Esophagus (tissue), 2 donors: ENCODE measurements at regions not wholly inside any gene's neighbourhood (a gene's known extent, or its start where the extent isn't known, plus 50 kb on each side); places are given as distances from the start of the nearest gene placed in this dataset.

Source experiments
- H3K27ac ChIP-seq, 2 donors: one replicate each; pipeline ENCODE4 v1.5.1; 2013; ENCODE audit warnings: low read depth in 2 of 2, mild to moderate bottlenecking in 2 of 2, inconsistent platforms in 1 of 2, low read length in 1 of 2, moderate library complexity in 1 of 2
- H3K27me3 ChIP-seq, 2 donors: one replicate each; pipeline ENCODE4 v1.6.1; 2013; ENCODE audit warnings: low read length in 2 of 2, control low read depth in 1 of 2, mild to moderate bottlenecking in 1 of 2; ENCODE audit not compliant: insufficient read depth in 2 of 2, control insufficient read depth in 1 of 2
- H3K36me3 ChIP-seq, 2 donors: one replicate each; pipeline ENCODE4 v1.6.1; 2013; ENCODE audit warnings: low read length in 1 of 2; ENCODE audit not compliant: control insufficient read depth in 2 of 2, insufficient read depth in 2 of 2
- H3K4me1 ChIP-seq, 2 donors: one replicate each; pipeline ENCODE4 v1.6.1; 2013; ENCODE audit warnings: low read length in 1 of 2; ENCODE audit not compliant: control insufficient read depth in 2 of 2, insufficient read depth in 2 of 2
- H3K4me3 ChIP-seq, 2 donors: one replicate each; pipeline ENCODE4 v1.5.1; 2013; ENCODE audit warnings: low read length in 2 of 2, mild to moderate bottlenecking in 2 of 2, low read depth in 1 of 2, moderate library complexity in 1 of 2
- H3K9me3 ChIP-seq, 2 donors: one replicate each; pipeline ENCODE4 v1.6.1; 2013; ENCODE audit warnings: mild to moderate bottlenecking in 2 of 2, low read depth in 1 of 2, low read length in 1 of 2, moderate library complexity in 1 of 2; ENCODE audit not compliant: control insufficient read depth in 2 of 2, insufficient read depth in 1 of 2
- WGBS, 2 donors: extraction: QIAGEN DNeasy Blood & Tissue Kit; methylation state at CpG; one replicate each; pipeline ENCODE4 v1.1.7; 2013; 5-methylcytosine and 5-hydroxymethylcytosine counted together
- donor health status: healthy with polysubstance abuse.
- donor health status: Bipolar disorder and iron deficiency.

- no peaks in the 10 kb centered on the region for H3K9me3 ChIP-seq
- no peaks in the 10 kb centered on the region for H3K4me1 ChIP-seq
- WGBS, 2 donors, result 81 to 83% methylated on average over 5 of the region's 5 CpGs
- H3K27ac ChIP-seq, result no peak overlapping the region
- no peaks in the 10 kb centered on the region for H3K36me3 ChIP-seq
- no peak overlapping the region for H3K4me3 ChIP-seq
- no peaks in the 10 kb centered on the region for H3K27me3 ChIP-seq
Observed at GRCh38 chr5:90290648-90291047, 118.9 kb downstream of the CETN3 start.

GRCh38 chr5:90289837-90290236, 119.7 kb downstream of the CETN3 start:
- Histone ChIP-seq H3K4me3 (no peak overlapping the region), H3K27me3 (no peaks in the 10 kb centered on the region), H3K4me1 (no peaks in the 10 kb centered on the region), H3K9me3 (no peaks in the 10 kb centered on the region), H3K27ac (no peak overlapping the region), H3K36me3 (no peaks in the 10 kb centered on the region)
- WGBS, 2 donors, result 44 to 48% methylated on average over 5 of the region's 5 CpGs

- 84 to 93% methylated on average over 1 of the region's 1 CpG for WGBS, 2 donors
- H3K4me3 ChIP-seq, result no peak overlapping the region
Observed at GRCh38 chr5:90287036-90287435, 122.5 kb downstream of the CETN3 start.

GRCh38 chr5:90285581-90285980, 124.0 kb downstream of the CETN3 start:
- 50 to 57% methylated on average over 1 of the region's 1 CpG for WGBS, 2 donors
- H3K36me3 ChIP-seq, result no peaks in the 10 kb centered on the region

More at GRCh38 chr5:90287036-90287435, 122.5 kb downstream of the CETN3 start:
- Histone ChIP-seq H3K27me3 (no peaks in the 10 kb centered on the region), H3K4me1 (no peaks in the 10 kb centered on the region), H3K9me3 (no peaks in the 10 kb centered on the region), H3K27ac (no peak overlapping the region), H3K36me3 (no peaks in the 10 kb centered on the region)

GRCh38 chr5:90284375-90284774, 125.2 kb downstream of the CETN3 start:
- 63 to 66% methylated on average over 1 of the region's 1 CpG for WGBS, 2 donors

More at GRCh38 chr5:90285581-90285980, 124.0 kb downstream of the CETN3 start:
- no peak overlapping the region for H3K4me3 ChIP-seq
- no peaks in the 10 kb centered on the region for H3K9me3 ChIP-seq
- no peak overlapping the region for H3K27ac ChIP-seq
- no peaks in the 10 kb centered on the region for H3K27me3 ChIP-seq
- no peaks in the 10 kb centered on the region for H3K4me1 ChIP-seq

GRCh38 chr5:90279091-90279490, 130.5 kb downstream of the CETN3 start:
- Histone ChIP-seq H3K27ac (no peak overlapping the region), H3K9me3 (no peaks in the 10 kb centered on the region), H3K27me3 (no peaks in the 10 kb centered on the region), H3K36me3 (no peaks in the 10 kb centered on the region), H3K4me3 (no peak overlapping the region), H3K4me1 (no peaks in the 10 kb centered on the region)
- WGBS, 2 donors, result 82 to 83% methylated on average over 3 of the region's 3 CpGs

More at GRCh38 chr5:90284375-90284774, 125.2 kb downstream of the CETN3 start:
- H3K27me3 ChIP-seq, result no peaks in the 10 kb centered on the region
- H3K27ac ChIP-seq, result no peak overlapping the region
- no peaks in the 10 kb centered on the region for H3K4me1 ChIP-seq
- no peaks in the 10 kb centered on the region for H3K36me3 ChIP-seq
- H3K9me3 ChIP-seq, result no peaks in the 10 kb centered on the region
- H3K4me3 ChIP-seq, result no peak overlapping the region

- WGBS, 2 donors, result 51 to 69% methylated on average over 2 of the region's 2 CpGs
- no peaks in the 10 kb centered on the region for H3K9me3 ChIP-seq
- no peaks in the 10 kb centered on the region for H3K4me1 ChIP-seq
Observed at GRCh38 chr5:90274216-90274615, 135.3 kb downstream of the CETN3 start.

GRCh38 chr5:90267646-90268045, 141.9 kb downstream of the CETN3 start:
- peaks cover 0 to 3% of the 10 kb centered on the region in 2 donors for H3K27me3 ChIP-seq
- WGBS, 2 donors, result 50 to 59% methylated on average over 8 of the region's 8 CpGs
- H3K36me3 ChIP-seq, result no peaks in the 10 kb centered on the region

More at GRCh38 chr5:90274216-90274615, 135.3 kb downstream of the CETN3 start:
- Histone ChIP-seq H3K36me3 (no peaks in the 10 kb centered on the region), H3K27me3 (peaks cover 0 to 3% of the 10 kb centered on the region in 2 donors), H3K27ac (no peak overlapping the region), H3K4me3 (no peak overlapping the region)

GRCh38 chr5:90265545-90265857, 144.1 kb downstream of the CETN3 start:
- 4% methylated on average over 1 of the region's 1 CpG for WGBS, 2 donors

More at GRCh38 chr5:90267646-90268045, 141.9 kb downstream of the CETN3 start:
- Histone ChIP-seq H3K4me3 (no peak overlapping the region), H3K9me3 (no peaks in the 10 kb centered on the region), H3K4me1 (no peaks in the 10 kb centered on the region), H3K27ac (no peak overlapping the region)

GRCh38 chr5:90264689-90265544, 144.6 kb downstream of the CETN3 start:
- Histone ChIP-seq H3K9me3 (no peaks in the 10 kb centered on the region), H3K4me3 (no peak overlapping the region), H3K36me3 (no peaks in the 10 kb centered on the region), H3K27ac (no peak overlapping the region), H3K27me3 (no peaks in the 10 kb centered on the region), H3K4me1 (no peaks in the 10 kb centered on the region)
- WGBS, 2 donors, result 27 to 29% methylated on average over 9 of the region's 9 CpGs

More at GRCh38 chr5:90265545-90265857, 144.1 kb downstream of the CETN3 start:
- no peaks in the 10 kb centered on the region for H3K27me3 ChIP-seq
- no peak overlapping the region for H3K27ac ChIP-seq
- H3K36me3 ChIP-seq, result no peaks in the 10 kb centered on the region
- H3K4me3 ChIP-seq, result no peak overlapping the region
- no peaks in the 10 kb centered on the region for H3K4me1 ChIP-seq
- no peaks in the 10 kb centered on the region for H3K9me3 ChIP-seq
